AG09319 (cell line): ENCODE measurements at regions not wholly inside any gene's neighbourhood (a gene's known extent, or its start where the extent isn't known, plus 50 kb on each side); places are given as distances from the start of the nearest gene placed in this dataset.

Experiments
- DNase-seq: peaks from one replicate; pipeline ENCODE4 v3.0.0-alpha.2; 2010; ENCODE audit warnings: low read depth; ENCODE audit errors: extremely low read depth
- CTCF ChIP-seq: IDR thresholded peaks from 2 replicates; pipeline ENCODE4 v1.5.1; 2011; ENCODE audit warnings: low read depth, mild to moderate bottlenecking, inconsistent platforms, low read length, moderate library complexity

- TF ChIP-seq CTCF, result no peak
- DNase-seq, result no peak
Measured at GRCh38 chr5:90153031-90153430, 256.5 kb downstream of the CETN3 start.

DNA sequence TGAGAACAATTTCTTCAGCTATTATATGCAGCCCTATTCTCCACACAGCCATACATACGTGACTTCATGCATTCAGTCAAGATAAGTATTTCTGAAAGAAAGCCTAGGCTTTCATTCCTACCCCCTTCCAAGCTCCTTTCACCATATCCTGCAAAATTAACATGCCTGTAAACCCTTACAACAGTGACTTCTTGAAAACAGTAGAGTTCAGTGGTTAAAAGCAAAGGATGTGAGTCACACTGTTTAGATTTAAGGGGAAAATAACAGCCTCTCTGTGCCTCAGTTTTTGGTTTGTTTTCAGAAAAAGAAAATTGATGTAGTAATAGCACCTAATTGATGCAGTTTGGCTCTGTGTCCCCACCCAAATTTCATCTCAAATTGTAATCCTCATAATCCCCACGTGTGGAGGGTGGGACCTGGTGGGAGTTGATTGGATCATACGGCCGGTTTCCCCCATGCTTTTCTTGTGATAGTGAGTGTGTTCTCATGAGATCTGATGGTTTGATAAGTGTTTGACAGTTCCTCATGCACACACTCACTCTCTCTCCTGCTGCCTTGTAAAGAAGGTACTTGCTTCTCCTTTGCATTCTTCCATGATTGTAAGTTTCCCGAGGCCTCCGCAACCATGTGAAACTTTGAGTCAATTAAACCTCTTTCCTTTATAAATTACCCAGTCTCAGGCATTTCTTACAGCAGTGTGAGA is 264.8 kb downstream of the CETN3 start:
- DNase-seq, result no peak

GRCh38 chr5:90142541-90142940 is 267.0 kb downstream of the CETN3 start:
- DNase-seq, result no peak
- TF ChIP-seq CTCF, result no peak

More for the DNA sequence above, 264.8 kb downstream of the CETN3 start:
- no peak for TF ChIP-seq CTCF

DNA sequence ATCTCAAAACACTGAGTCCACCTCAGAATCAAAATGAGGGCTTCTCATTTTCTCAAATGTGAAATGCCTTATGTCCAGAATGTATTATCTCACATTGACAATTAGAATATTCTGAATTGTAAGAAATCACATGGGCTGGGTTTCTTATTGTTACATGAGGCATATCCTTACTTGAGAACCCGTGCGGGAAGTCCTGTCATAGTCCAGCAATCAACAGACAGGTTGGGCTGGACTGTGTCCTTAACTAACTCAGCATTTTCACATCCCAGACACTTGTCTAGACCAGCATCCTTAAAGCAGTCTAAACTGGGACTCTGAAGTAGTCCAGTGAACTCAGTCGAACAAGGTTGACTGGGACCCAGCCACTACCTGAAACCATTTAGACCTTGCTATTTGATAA is 267.6 kb downstream of the CETN3 start:
- no peak for DNase-seq
- no peak for TF ChIP-seq CTCF

GRCh38 chr5:90136952-90137528 is 272.5 kb downstream of the CETN3 start:
- no peak for DNase-seq

GRCh38 chr5:90135779-90136378 is 273.7 kb downstream of the CETN3 start:
- DNase-seq, result no peak

More at GRCh38 chr5:90136952-90137528, 272.5 kb downstream of the CETN3 start:
- no peak for TF ChIP-seq CTCF

More at GRCh38 chr5:90135779-90136378, 273.7 kb downstream of the CETN3 start:
- no peak for TF ChIP-seq CTCF
